GM21423 (cell line): ENCODE measurements at regions not wholly inside any gene's neighbourhood (a gene's known extent, or its start where the extent isn't known, plus 50 kb on each side); places are given as distances from the start of the nearest gene placed in this dataset.

Source experiments
- ATAC-seq: cut with Tn5 transposase; IDR thresholded peaks from one replicate; pipeline ENCODE4 v1.9.1; 2021; ENCODE audit warnings: mild to moderate bottlenecking, moderate library complexity; ENCODE audit not compliant: unreplicated experiment

- no peak for ATAC-seq
Measured at GRCh38 chr1:94708299-94708685, 111.9 kb upstream of the SLC44A3 start.

DNA sequence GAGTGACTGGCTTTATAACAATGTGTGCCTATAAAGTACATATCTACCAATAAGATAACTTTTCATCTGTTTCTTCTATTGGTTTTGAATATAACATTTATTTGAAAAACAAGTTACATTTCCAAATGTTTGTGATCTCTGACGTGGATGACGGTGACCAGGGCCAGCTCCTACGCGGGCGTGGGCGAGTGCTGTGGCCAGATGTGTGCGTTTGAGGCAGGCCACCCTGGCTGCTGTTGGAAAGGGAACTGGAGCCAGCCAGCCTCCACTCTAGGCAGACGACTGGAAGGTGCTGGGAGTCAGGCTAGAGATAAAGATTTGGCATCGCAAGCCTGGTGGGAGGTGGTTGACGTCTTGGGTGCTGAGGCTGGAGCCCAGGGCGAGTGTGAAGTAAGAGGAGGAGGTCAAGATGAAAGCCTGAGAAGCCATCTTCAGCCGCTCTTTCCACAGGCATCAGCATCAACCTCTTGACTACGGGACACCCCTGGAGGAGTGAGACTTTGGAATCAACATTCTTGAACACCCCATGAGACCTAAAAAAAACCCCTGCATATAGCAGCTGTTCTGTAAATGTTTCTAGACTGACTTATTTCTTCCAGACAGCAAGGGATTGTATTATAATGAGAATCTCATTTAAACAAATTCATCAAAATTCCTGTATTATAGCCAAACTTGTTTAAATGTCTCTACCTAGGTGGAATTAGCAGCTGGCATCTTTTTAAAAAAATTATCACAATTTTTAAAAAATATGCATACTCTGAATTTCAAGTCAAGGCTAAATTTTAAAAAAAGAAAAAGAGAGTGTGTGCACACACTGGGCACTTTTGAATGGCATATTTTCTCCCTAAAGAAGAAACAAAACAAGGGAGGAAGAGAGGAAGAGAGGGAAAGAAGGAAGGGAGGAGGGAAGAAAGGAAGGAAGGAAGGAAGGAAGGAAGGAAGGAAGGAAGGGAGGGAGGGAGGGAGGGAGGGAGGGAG lies 112.5 kb upstream of the SLC44A3 start:
- ATAC-seq: no peak

- ATAC-seq: no peak
Measured at GRCh38 chr1:94702442-94702815, 117.7 kb upstream of the SLC44A3 start.

GRCh38 chr1:94701796-94702441 lies 118.2 kb upstream of the SLC44A3 start:
- no peak for ATAC-seq

GRCh38 chr1:94698759-94699502 lies 121.2 kb upstream of the SLC44A3 start:
- no peak for ATAC-seq

GRCh38 chr1:94698356-94698755 lies 121.8 kb upstream of the SLC44A3 start:
- no peak for ATAC-seq

GRCh38 chr1:94697839-94698238 lies 122.3 kb upstream of the SLC44A3 start:
- no peak for ATAC-seq

DNA sequence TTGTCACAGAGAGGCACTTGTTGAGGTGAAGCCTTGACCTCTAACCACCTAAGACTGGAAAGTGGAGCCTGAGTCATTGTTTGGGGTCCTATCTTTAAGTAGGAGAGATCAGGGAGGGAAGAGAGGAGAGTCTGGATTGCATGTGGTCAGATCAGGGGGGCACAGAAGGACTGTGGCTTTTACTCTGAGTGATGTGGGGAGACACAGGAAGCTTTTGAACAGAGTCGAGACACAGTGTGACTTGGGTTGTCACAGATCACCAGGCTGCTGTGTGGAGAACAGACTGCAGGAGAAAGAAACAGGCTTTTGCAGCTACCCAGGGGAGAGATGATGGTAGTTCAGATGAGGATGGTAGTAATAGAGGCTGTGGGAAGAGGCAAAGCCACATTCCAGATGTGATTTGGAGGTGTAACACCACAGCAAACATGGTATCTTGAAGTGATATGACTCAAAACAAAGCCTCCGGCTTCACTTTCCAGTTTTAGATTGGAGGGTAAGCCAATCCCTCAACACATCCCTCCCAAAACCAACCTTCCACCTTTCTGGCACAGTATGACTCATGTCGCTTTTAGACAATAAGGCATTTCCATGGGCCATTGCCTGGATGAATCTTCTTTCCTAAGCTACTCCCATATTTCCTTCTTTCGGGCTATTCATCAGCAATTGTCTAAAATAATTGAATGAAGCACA lies 125.8 kb upstream of the SLC44A3 start:
- ATAC-seq: no peak

GRCh38 chr1:94693435-94693834 lies 126.7 kb upstream of the SLC44A3 start:
- ATAC-seq: no peak

DNA sequence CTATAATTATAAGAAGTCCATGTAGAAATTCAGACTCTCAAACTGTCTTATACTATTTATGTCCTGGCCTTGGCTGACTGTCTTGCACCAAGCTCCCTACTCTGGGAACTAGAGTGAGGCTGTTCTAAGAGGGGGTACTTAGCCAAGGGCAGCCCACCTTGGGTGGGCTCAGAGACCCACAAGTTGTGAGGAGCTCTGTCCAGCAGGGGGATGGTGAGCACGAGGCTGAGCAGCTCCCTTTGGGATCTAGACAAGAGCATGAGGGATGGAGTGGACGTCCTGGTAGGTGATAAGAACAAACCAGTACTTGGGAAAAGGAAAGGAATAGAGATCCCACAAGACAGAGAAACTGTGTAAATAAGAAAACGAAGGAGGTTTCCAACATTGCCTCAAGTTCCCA lies 127.1 kb upstream of the SLC44A3 start:
- ATAC-seq: no peak

GRCh38 chr1:94688646-94689045 lies 131.5 kb upstream of the SLC44A3 start:
- no peak for ATAC-seq

- no peak for ATAC-seq
Measured at GRCh38 chr1:94686882-94687281, 133.3 kb upstream of the SLC44A3 start.

DNA sequence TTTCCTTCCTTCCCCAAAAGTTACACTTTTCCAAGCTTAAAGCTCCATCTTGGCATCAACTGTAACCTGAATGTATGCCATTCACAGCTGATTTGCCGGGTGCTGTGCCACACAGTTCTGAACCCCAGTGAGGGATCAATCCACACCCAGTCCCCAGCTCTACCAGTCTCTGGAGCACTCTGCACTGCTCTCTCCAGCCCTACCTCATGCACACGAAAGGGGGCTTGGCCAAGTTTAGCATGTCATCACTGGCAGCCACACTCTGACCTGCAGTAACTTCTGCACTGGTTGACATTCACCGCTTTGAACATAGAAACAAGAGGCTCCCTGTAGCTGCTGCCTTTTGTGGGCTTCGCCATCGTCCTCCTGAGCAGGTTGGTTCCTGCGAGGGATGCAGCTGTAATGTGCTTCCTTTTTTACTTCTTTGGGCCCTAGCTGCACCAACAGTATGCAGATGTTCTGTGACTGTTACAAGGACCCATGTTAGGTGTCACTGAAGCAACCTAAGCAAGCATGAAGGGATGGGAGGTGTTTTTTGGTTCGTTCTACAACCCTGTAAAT lies 135.4 kb upstream of the SLC44A3 start:
- no peak for ATAC-seq

- ATAC-seq: no peak
Measured at GRCh38 chr1:94683886-94684285, 136.3 kb upstream of the SLC44A3 start.

DNA sequence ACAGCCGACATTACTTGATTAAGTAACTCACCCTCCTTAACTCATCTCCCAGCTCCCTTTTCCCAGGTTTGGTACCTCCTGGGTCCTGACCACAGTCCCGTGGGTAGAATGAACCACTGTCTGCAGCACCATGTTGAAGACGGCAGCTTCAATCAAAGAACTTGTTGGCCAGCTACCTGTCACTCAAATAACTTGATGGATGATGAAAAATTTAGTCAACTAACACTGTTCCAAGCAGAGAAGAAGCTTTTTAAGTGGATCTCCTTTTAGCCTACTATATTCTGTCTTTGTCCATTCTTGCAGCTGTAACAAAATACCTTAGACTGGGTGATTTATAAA lies 138.4 kb upstream of the F3 start:
- no peak for ATAC-seq

- no peak for ATAC-seq
Measured at GRCh38 chr1:94679332-94680038, 137.9 kb upstream of the F3 start.

GRCh38 chr1:94678202-94678848 lies 136.8 kb upstream of the F3 start:
- no peak for ATAC-seq

- no peak for ATAC-seq
Measured at GRCh38 chr1:94677714-94678113, 136.2 kb upstream of the F3 start.

DNA sequence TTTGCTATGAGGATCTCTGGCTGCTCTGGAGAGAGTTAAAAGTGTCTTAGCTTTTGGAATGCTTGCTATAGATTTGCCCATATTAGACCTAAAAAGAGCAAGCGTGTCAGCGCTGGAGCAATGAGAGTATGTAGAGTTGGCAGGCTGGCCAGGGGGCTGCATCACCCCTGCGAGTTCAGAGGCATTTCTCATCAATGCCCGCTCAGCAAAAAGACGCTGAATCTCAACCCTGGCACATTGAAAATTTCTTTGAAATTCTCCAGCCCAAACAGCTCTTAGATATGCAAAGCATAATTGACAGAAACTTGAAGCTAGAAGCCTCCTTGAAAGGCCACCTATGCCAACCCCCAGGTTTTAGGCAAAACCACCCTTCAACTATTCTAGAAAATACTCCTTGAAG lies 135.5 kb upstream of the F3 start:
- no peak for ATAC-seq

- ATAC-seq: no peak
Measured at GRCh38 chr1:94676686-94677085, 135.1 kb upstream of the F3 start.
